Activated naive CD8-positive, alpha-beta T cell treated with anti-CD3 and anti-CD28 coated beads, Interleukin-2, amount 50 U/mL, for 24 hours (primary cell): ENCODE measurements at regions not wholly inside any gene's neighbourhood (a gene's known extent, or its start where the extent isn't known, plus 50 kb on each side); places are given as distances from the start of the nearest gene placed in this dataset.
"Not testable (repeated sequence)": the region's sequence is repeated elsewhere in the genome, so short reads cannot be mapped to it uniquely, and the experiment has no call there.

Source experiments
- ATAC-seq: fragments of 150-1000 bp; cut with Tn5 transposase; one replicate; pipeline ENCODE4 v1.10.0; 2021
- DNase-seq: peaks from one replicate; pipeline ENCODE4 v3.0.0; 2021
- H3K27ac Mint-ChIP-seq: one replicate; pipeline ENCODE4 v1.8.0; 2021; ENCODE audit warnings: mild to moderate bottlenecking, mixed read lengths
- H3K27me3 Mint-ChIP-seq: one replicate; pipeline ENCODE4 v1.8.0; 2021; ENCODE audit warnings: mixed read lengths
- H3K36me3 Mint-ChIP-seq: one replicate; pipeline ENCODE4 v1.8.0; 2021; ENCODE audit warnings: low read depth, mixed read lengths
- H3K4me1 Mint-ChIP-seq: one replicate; pipeline ENCODE4 v1.8.0; 2021; ENCODE audit warnings: mixed read lengths
- H3K4me3 Mint-ChIP-seq: one replicate; pipeline ENCODE4 v1.8.0; 2021; ENCODE audit warnings: mild to moderate bottlenecking, moderate library complexity, mixed read lengths
- H3K9me3 Mint-ChIP-seq: one replicate; pipeline ENCODE4 v1.8.0; 2021; ENCODE audit warnings: mixed read lengths

- ATAC-seq (no peak), DNase-seq (no peak)
- no peaks in the 10 kb centered on the region for H3K4me1 Mint-ChIP-seq
- no peak overlapping the region for H3K4me3 Mint-ChIP-seq
- no peaks in the 10 kb centered on the region for H3K36me3 Mint-ChIP-seq
- H3K9me3 Mint-ChIP-seq, result peaks cover 4% of the 10 kb centered on the region
- no peak overlapping the region for H3K27ac Mint-ChIP-seq
- no peaks in the 10 kb centered on the region for H3K27me3 Mint-ChIP-seq
These were observed 829.6 kb downstream of the KCNA4 start for GRCh38 chr11:29187215-29187614.

GRCh38 chr11:29184939-29185890, 831.6 kb downstream of the KCNA4 start:
- ATAC-seq (no peak), DNase-seq (no peak)
- no peaks in the 10 kb centered on the region for H3K36me3 Mint-ChIP-seq
- no peak overlapping the region for H3K27ac Mint-ChIP-seq
- H3K4me1 Mint-ChIP-seq, result no peaks in the 10 kb centered on the region
- H3K27me3 Mint-ChIP-seq, result no peaks in the 10 kb centered on the region
- H3K4me3 Mint-ChIP-seq, result no peak overlapping the region
- peaks cover 3% of the 10 kb centered on the region for H3K9me3 Mint-ChIP-seq

GRCh38 chr11:29183301-29183700, 833.5 kb downstream of the KCNA4 start:
- Mint-ChIP-seq H3K4me3 (no peak overlapping the region), H3K36me3 (no peaks in the 10 kb centered on the region), H3K27me3 (no peaks in the 10 kb centered on the region), H3K4me1 (no peaks in the 10 kb centered on the region), H3K9me3 (peaks cover 3% of the 10 kb centered on the region), H3K27ac (no peak overlapping the region)
- ATAC-seq (no peak), DNase-seq (no peak)

- Mint-ChIP-seq H3K4me3 (no peak overlapping the region), H3K4me1 (no peaks in the 10 kb centered on the region), H3K27me3 (no peaks in the 10 kb centered on the region), H3K36me3 (no peaks in the 10 kb centered on the region), H3K27ac (no peak overlapping the region), H3K9me3 (peaks cover 6% of the 10 kb centered on the region)
- ATAC-seq (no peak), DNase-seq (no peak)
These were observed 843.2 kb downstream of the KCNA4 start for GRCh38 chr11:29173660-29174062.

- no peak for DNase-seq
- H3K4me1 Mint-ChIP-seq, result no peaks in the 10 kb centered on the region
- no peak overlapping the region for H3K4me3 Mint-ChIP-seq
- no peaks in the 10 kb centered on the region for H3K36me3 Mint-ChIP-seq
- ATAC-seq, result no peak
- no peaks in the 10 kb centered on the region for H3K27me3 Mint-ChIP-seq
- no peak overlapping the region for H3K27ac Mint-ChIP-seq
- H3K9me3 Mint-ChIP-seq, result peaks cover 6% of the 10 kb centered on the region
These were observed 845.4 kb downstream of the KCNA4 start for GRCh38 chr11:29171360-29171950.

- Mint-ChIP-seq H3K4me3 (no peak overlapping the region), H3K27ac (no peak overlapping the region), H3K9me3 (peaks cover 8% of the 10 kb centered on the region), H3K36me3 (no peaks in the 10 kb centered on the region), H3K4me1 (no peaks in the 10 kb centered on the region), H3K27me3 (no peaks in the 10 kb centered on the region)
- DNase-seq (no peak), ATAC-seq (no peak)
These were observed 850.5 kb downstream of the KCNA4 start for GRCh38 chr11:29166306-29166705.

GRCh38 chr11:29163231-29163630, 853.6 kb downstream of the KCNA4 start:
- ATAC-seq, result no peak
- Mint-ChIP-seq H3K9me3 (peaks cover 4% of the 10 kb centered on the region), H3K27me3 (no peaks in the 10 kb centered on the region), H3K4me3 (no peak overlapping the region), H3K36me3 (no peaks in the 10 kb centered on the region), H3K27ac (no peak overlapping the region), H3K4me1 (no peaks in the 10 kb centered on the region)
- no peak for DNase-seq

GRCh38 chr11:29162491-29162890, 854.3 kb downstream of the KCNA4 start:
- DNase-seq (no peak), ATAC-seq (no peak)
- Mint-ChIP-seq H3K27ac (no peak overlapping the region), H3K27me3 (no peaks in the 10 kb centered on the region), H3K9me3 (peaks cover 4% of the 10 kb centered on the region), H3K4me3 (no peak overlapping the region), H3K4me1 (no peaks in the 10 kb centered on the region), H3K36me3 (no peaks in the 10 kb centered on the region)

- DNase-seq (no peak), ATAC-seq (no peak)
- Mint-ChIP-seq H3K27ac (no peak overlapping the region), H3K27me3 (no peaks in the 10 kb centered on the region), H3K4me1 (no peaks in the 10 kb centered on the region), H3K4me3 (no peak overlapping the region), H3K36me3 (no peaks in the 10 kb centered on the region), H3K9me3 (peaks cover 10% of the 10 kb centered on the region)
These were observed 855.6 kb downstream of the KCNA4 start for GRCh38 chr11:29161191-29161590.

GRCh38 chr11:29159552-29160465, 857.0 kb downstream of the KCNA4 start:
- no peaks in the 10 kb centered on the region for H3K27me3 Mint-ChIP-seq

GRCh38 chr11:29153078-29153477, 863.8 kb downstream of the KCNA4 start:
- Mint-ChIP-seq H3K4me1 (no peaks in the 10 kb centered on the region), H3K36me3 (no peaks in the 10 kb centered on the region)

More at GRCh38 chr11:29159552-29160465, 857.0 kb downstream of the KCNA4 start:
- H3K9me3 Mint-ChIP-seq, result peaks cover 6% of the 10 kb centered on the region
- DNase-seq (no peak), ATAC-seq (no peak)
- no peak overlapping the region for H3K4me3 Mint-ChIP-seq
- no peaks in the 10 kb centered on the region for H3K4me1 Mint-ChIP-seq
- no peak overlapping the region for H3K27ac Mint-ChIP-seq
- no peaks in the 10 kb centered on the region for H3K36me3 Mint-ChIP-seq

GRCh38 chr11:29142573-29142972, 874.3 kb downstream of the KCNA4 start:
- H3K27ac Mint-ChIP-seq, H3K4me1 Mint-ChIP-seq, DNase-seq, ATAC-seq, H3K27me3 Mint-ChIP-seq, H3K4me3 Mint-ChIP-seq, H3K36me3 Mint-ChIP-seq: not testable (repeated sequence)
- peaks cover 12% of the 10 kb centered on the region for H3K9me3 Mint-ChIP-seq

More at GRCh38 chr11:29153078-29153477, 863.8 kb downstream of the KCNA4 start:
- Mint-ChIP-seq H3K27me3 (no peaks in the 10 kb centered on the region), H3K9me3 (peaks cover 6% of the 10 kb centered on the region), H3K4me3 (no peak overlapping the region), H3K27ac (no peak overlapping the region)
- DNase-seq (no peak), ATAC-seq (no peak)

GRCh38 chr11:29135504-29135903, 881.3 kb downstream of the KCNA4 start:
- H3K4me3 Mint-ChIP-seq, result no peak overlapping the region
- no peaks in the 10 kb centered on the region for H3K27me3 Mint-ChIP-seq
- no peak for ATAC-seq
- no peak for DNase-seq
- H3K36me3 Mint-ChIP-seq, result no peaks in the 10 kb centered on the region
- no peak overlapping the region for H3K27ac Mint-ChIP-seq
- peaks cover 5% of the 10 kb centered on the region for H3K9me3 Mint-ChIP-seq
- no peaks in the 10 kb centered on the region for H3K4me1 Mint-ChIP-seq

GRCh38 chr11:29131055-29131454, 885.8 kb downstream of the KCNA4 start:
- DNase-seq (no peak), ATAC-seq (no peak)
- Mint-ChIP-seq H3K9me3 (peaks cover 5% of the 10 kb centered on the region), H3K4me3 (no peak overlapping the region), H3K36me3 (no peaks in the 10 kb centered on the region), H3K27ac (no peak overlapping the region), H3K27me3 (no peaks in the 10 kb centered on the region), H3K4me1 (no peaks in the 10 kb centered on the region)
